ENCODE measurements at regions not wholly inside any gene's neighbourhood (a gene's known extent, or its start where the extent isn't known, plus 50 kb on each side); places are given as distances from the start of the nearest gene placed in this dataset.
"Not testable (repeated sequence)": the region's sequence is repeated elsewhere in the genome, so short reads cannot be mapped to it uniquely, and the experiment has no call there.

- FAIRE-seq: no peak
Measured at GRCh38 chr5:124139477-124139876, 607.0 kb downstream of the ZNF608 start.

- FAIRE-seq: no peak
Measured at GRCh38 chr5:124136609-124137008, 609.8 kb downstream of the ZNF608 start.

- no peak for FAIRE-seq
Measured at GRCh38 chr5:124134941-124135340, 611.5 kb downstream of the ZNF608 start.

GRCh38 chr5:124133406-124133805 is 613.0 kb downstream of the ZNF608 start:
- no peak for FAIRE-seq

- no peak for FAIRE-seq
Measured at GRCh38 chr5:124132843-124133242, 613.6 kb downstream of the ZNF608 start.

GRCh38 chr5:124131466-124131865 is 615.0 kb downstream of the ZNF608 start:
- FAIRE-seq: no peak

GRCh38 chr5:124130816-124131215 is 615.6 kb downstream of the ZNF608 start:
- no peak for FAIRE-seq

GRCh38 chr5:124128867-124129266 is 616.9 kb downstream of the CSNK1G3 start:
- FAIRE-seq: no peak

- no peak for FAIRE-seq
Measured at GRCh38 chr5:124126504-124127217, 614.7 kb downstream of the CSNK1G3 start.

- no peak for FAIRE-seq
Measured at GRCh38 chr5:124124711-124125229, 612.8 kb downstream of the CSNK1G3 start.

GRCh38 chr5:124121198-124121597 is 609.2 kb downstream of the CSNK1G3 start:
- no peak for FAIRE-seq

- no peak for FAIRE-seq
Measured at GRCh38 chr5:124114911-124115310, 602.9 kb downstream of the CSNK1G3 start.

GRCh38 chr5:124111886-124112285 is 599.9 kb downstream of the CSNK1G3 start:
- FAIRE-seq: no peak

GRCh38 chr5:124110942-124111341 is 599.0 kb downstream of the CSNK1G3 start:
- FAIRE-seq: no peak

- FAIRE-seq: no peak
Measured at GRCh38 chr5:124105326-124105725, 593.3 kb downstream of the CSNK1G3 start.

- no peak for FAIRE-seq
Measured at GRCh38 chr5:124104821-124105220, 592.8 kb downstream of the CSNK1G3 start.

- FAIRE-seq: no peak
Measured at GRCh38 chr5:124104344-124104743, 592.4 kb downstream of the CSNK1G3 start.

GRCh38 chr5:124103671-124104070 is 591.7 kb downstream of the CSNK1G3 start:
- no peak for FAIRE-seq

GRCh38 chr5:124103056-124103455 is 591.1 kb downstream of the CSNK1G3 start:
- not testable (repeated sequence) for FAIRE-seq

GRCh38 chr5:124102486-124102885 is 590.5 kb downstream of the CSNK1G3 start:
- no peak for FAIRE-seq

GRCh38 chr5:124093658-124094057 is 581.7 kb downstream of the CSNK1G3 start:
- no peak for FAIRE-seq

- no peak for FAIRE-seq
Measured at GRCh38 chr5:124090115-124090514, 578.1 kb downstream of the CSNK1G3 start.

- FAIRE-seq: no peak
Measured at GRCh38 chr5:124089578-124089977, 577.6 kb downstream of the CSNK1G3 start.

GRCh38 chr5:124088289-124089032 is 576.5 kb downstream of the CSNK1G3 start:
- no peak for FAIRE-seq

All from G401.6 (cell line).